ENCODE measurements at regions not wholly inside any gene's neighbourhood (a gene's known extent, or its start where the extent isn't known, plus 50 kb on each side); places are given as distances from the start of the nearest gene placed in this dataset.

- no peak for DNase-seq (ENCODE audit: low read depth in 2 of 3, low spot score in 2 of 3)
These were observed 256.7 kb downstream of the KLF6 start for GRCh38 chr10:3528271-3528670.

GRCh38 chr10:3527869-3528268 lies 257.1 kb downstream of the KLF6 start:
- DNase-seq (ENCODE audit: low read depth in 2 of 3, low spot score in 2 of 3) = no peak

GRCh38 chr10:3526727-3527501 lies 258.1 kb downstream of the KLF6 start:
- no peak for DNase-seq (ENCODE audit: low read depth in 2 of 3, low spot score in 2 of 3)

GRCh38 chr10:3525832-3526449 lies 259.1 kb downstream of the KLF6 start:
- DNase-seq (ENCODE audit: low read depth in 2 of 3, low spot score in 2 of 3) = no peak

GRCh38 chr10:3524086-3524960 lies 260.7 kb downstream of the KLF6 start:
- no peak for DNase-seq (ENCODE audit: low read depth in 2 of 3, low spot score in 2 of 3)

- no peak for DNase-seq (ENCODE audit: low read depth in 2 of 3, low spot score in 2 of 3)
These were observed 261.5 kb downstream of the KLF6 start for GRCh38 chr10:3523309-3524050.

GRCh38 chr10:3516923-3517255 lies 268.1 kb downstream of the KLF6 start:
- DNase-seq (ENCODE audit: low read depth in 2 of 3, low spot score in 2 of 3) = no peak

GRCh38 chr10:3516234-3516922 lies 268.6 kb downstream of the KLF6 start:
- no peak for DNase-seq (ENCODE audit: low read depth in 2 of 3, low spot score in 2 of 3)

- no peak for DNase-seq (ENCODE audit: low read depth in 2 of 3, low spot score in 2 of 3)
These were observed 270.3 kb downstream of the KLF6 start for GRCh38 chr10:3514691-3515090.

GRCh38 chr10:3512263-3512662 lies 272.7 kb downstream of the KLF6 start:
- DNase-seq (ENCODE audit: low read depth in 2 of 3, low spot score in 2 of 3) = no peak

- no peak for DNase-seq (ENCODE audit: low read depth in 2 of 3, low spot score in 2 of 3)
These were observed 273.5 kb downstream of the KLF6 start for GRCh38 chr10:3511483-3511882.

GRCh38 chr10:3510741-3511140 lies 274.3 kb downstream of the KLF6 start:
- no peak for DNase-seq (ENCODE audit: low read depth in 2 of 3, low spot score in 2 of 3)

GRCh38 chr10:3509355-3509754 lies 275.7 kb downstream of the KLF6 start:
- DNase-seq (ENCODE audit: low read depth in 2 of 3, low spot score in 2 of 3) = no peak

- no peak for DNase-seq (ENCODE audit: low read depth in 2 of 3, low spot score in 2 of 3)
These were observed 281.7 kb downstream of the KLF6 start for GRCh38 chr10:3503299-3503698.

GRCh38 chr10:3502673-3503072 lies 282.3 kb downstream of the KLF6 start:
- no peak for DNase-seq (ENCODE audit: low read depth in 2 of 3, low spot score in 2 of 3)

- no peak for DNase-seq (ENCODE audit: low read depth in 2 of 3, low spot score in 2 of 3)
These were observed 284.6 kb downstream of the KLF6 start for GRCh38 chr10:3500408-3500856.

GRCh38 chr10:3499120-3499519 lies 285.9 kb downstream of the KLF6 start:
- no peak for DNase-seq (ENCODE audit: low read depth in 2 of 3, low spot score in 2 of 3)

GRCh38 chr10:3497581-3497980 lies 287.4 kb downstream of the KLF6 start:
- no peak for DNase-seq (ENCODE audit: low read depth in 2 of 3, low spot score in 2 of 3)

- no peak for DNase-seq (ENCODE audit: low read depth in 2 of 3, low spot score in 2 of 3)
These were observed 288.9 kb downstream of the KLF6 start for GRCh38 chr10:3496138-3496537.

GRCh38 chr10:3495281-3495680 lies 289.7 kb downstream of the KLF6 start:
- no peak for DNase-seq (ENCODE audit: low read depth in 2 of 3, low spot score in 2 of 3)
